Right atrium auricular region (tissue), 2 donors: ENCODE measurements at regions not wholly inside any gene's neighbourhood (a gene's known extent, or its start where the extent isn't known, plus 50 kb on each side); places are given as distances from the start of the nearest gene placed in this dataset.

Experiments used
- DNase-seq: peaks from one replicate; pipeline ENCODE4 v3.0.0-alpha.2; 2019; ENCODE audit warnings: low spot score
- H3K27ac ChIP-seq, 2 donors: fragments of 200-600 bp; sonication (generic); 1 replicate in 1 of 2; 2 replicates in 1 of 2; pipeline ENCODE4 v1.5.1; 2016 to 2019
- H3K27me3 ChIP-seq, 2 donors: fragments of 200-600 bp; sonication (generic); one replicate each; pipeline versions ENCODE4 v1.5.1 to v1.6.0; 2017 to 2019
- H3K36me3 ChIP-seq: fragments of 200-600 bp; sonication (generic); one replicate; pipeline ENCODE4 v1.5.1; 2016
- H3K4me1 ChIP-seq, 2 donors: fragments of 200-600 bp; sonication (generic); one replicate each; pipeline versions ENCODE4 v1.5.1 to v1.6.0; 2017 to 2019
- H3K4me3 ChIP-seq, 2 donors: fragments of 200-600 bp; sonication (generic); 1 replicate in 1 of 2; 2 replicates in 1 of 2; pipeline ENCODE4 v1.5.1; 2017 to 2019; ENCODE audit warnings: mild to moderate bottlenecking in 1 of 2, moderate library complexity in 1 of 2
- H3K9me3 ChIP-seq, 2 donors: fragments of 200-600 bp; sonication (generic); one replicate each; pipeline ENCODE4 v1.5.1; 2019
- CTCF ChIP-seq, 2 donors: fragments of 200-600 bp; sonication (generic); IDR thresholded peaks; one replicate each; pipeline ENCODE4 v1.5.1; 2019; ENCODE audit warnings: antibody characterized with exemption in 2 of 2

- TF ChIP-seq CTCF (IDR thresholded peaks at IDR 0.05) = no peak
- Histone ChIP-seq H3K4me3 (no peak overlapping the region), H3K27ac (no peak overlapping the region), H3K36me3 (no peaks in the 10 kb centered on the region), H3K9me3 (peaks cover 3 to 25% of the 10 kb centered on the region in 2 donors), H3K4me1 (no peaks in the 10 kb centered on the region), H3K27me3 (no peaks in the 10 kb centered on the region)
- no peak for DNase-seq
Measured at GRCh38 chr3:13972679-13973379, 93.0 kb upstream of the WNT7A start.

GRCh38 chr3:13966302-13966701, 86.4 kb upstream of the WNT7A start:
- no peak for DNase-seq
- no peaks in the 10 kb centered on the region for H3K4me1 ChIP-seq
- no peaks in the 10 kb centered on the region for H3K36me3 ChIP-seq

GRCh38 chr3:13963137-13963886, 83.4 kb upstream of the WNT7A start:
- DNase-seq = no peak
- H3K27ac ChIP-seq = no peak overlapping the region
- H3K27me3 ChIP-seq = no peaks in the 10 kb centered on the region
- no peaks in the 10 kb centered on the region for H3K9me3 ChIP-seq
- H3K4me1 ChIP-seq = no peaks in the 10 kb centered on the region
- no peak overlapping the region for H3K4me3 ChIP-seq
- no peaks in the 10 kb centered on the region for H3K36me3 ChIP-seq
- TF ChIP-seq CTCF (IDR thresholded peaks at IDR 0.05) = no peak

More at GRCh38 chr3:13966302-13966701, 86.4 kb upstream of the WNT7A start:
- TF ChIP-seq CTCF (IDR thresholded peaks at IDR 0.05) = no peak
- H3K27me3 ChIP-seq = no peaks in the 10 kb centered on the region
- H3K9me3 ChIP-seq = no peaks in the 10 kb centered on the region
- H3K27ac ChIP-seq = no peak overlapping the region
- no peak overlapping the region for H3K4me3 ChIP-seq

GRCh38 chr3:13954741-13955483, 75.0 kb upstream of the WNT7A start:
- Histone ChIP-seq H3K4me3 (no peak overlapping the region), H3K27ac (no peak overlapping the region), H3K9me3 (no peaks in the 10 kb centered on the region), H3K36me3 (no peaks in the 10 kb centered on the region), H3K27me3 (no peaks in the 10 kb centered on the region), H3K4me1 (no peaks in the 10 kb centered on the region)
- TF ChIP-seq CTCF (IDR thresholded peaks at IDR 0.05) = no peak
- DNase-seq = no peak

DNA sequence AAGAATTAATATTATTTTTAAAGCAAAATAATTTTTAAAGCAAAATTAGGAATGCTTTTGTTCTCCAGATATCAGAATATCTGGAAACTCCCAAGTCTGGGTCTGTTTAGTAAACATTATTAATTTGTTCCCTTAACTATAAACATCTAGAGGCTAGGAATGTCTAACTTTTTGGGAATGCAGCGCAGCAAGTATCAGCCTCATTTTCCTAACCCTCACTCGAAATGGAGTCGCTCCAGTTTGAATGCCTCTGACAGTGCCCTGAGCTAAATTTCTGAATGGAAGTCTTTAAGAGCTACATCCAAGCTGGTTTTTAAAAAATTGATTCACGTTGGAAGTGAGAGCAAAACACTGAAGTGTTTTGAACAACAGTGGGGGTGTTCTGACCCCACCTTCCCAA, 74.4 kb upstream of the WNT7A start:
- H3K4me3 ChIP-seq = no peak overlapping the region
- TF ChIP-seq CTCF (IDR thresholded peaks at IDR 0.05) = no peak
- no peaks in the 10 kb centered on the region for H3K9me3 ChIP-seq
- no peaks in the 10 kb centered on the region for H3K27me3 ChIP-seq
- H3K27ac ChIP-seq = no peak overlapping the region
- DNase-seq = no peak
- no peaks in the 10 kb centered on the region for H3K36me3 ChIP-seq
- no peaks in the 10 kb centered on the region for H3K4me1 ChIP-seq
